IMR-90 (cell line): ENCODE measurements at regions not wholly inside any gene's neighbourhood (a gene's known extent, or its start where the extent isn't known, plus 50 kb on each side); places are given as distances from the start of the nearest gene placed in this dataset.

Experiments used
- ATAC-seq: fragments of 200-7000 bp; cut with Tn5 transposase; 2 replicates; pipeline ENCODE4 v1.9.1; 2020; ENCODE audit warnings: low read depth, mild to moderate bottlenecking, moderate library complexity
- BruUV-seq: library from RNA; stranded (reverse); fragments of 400-500 nt; replicated peaks from 2 replicates; lab custom pipeline; 2021; lab: Mats Ljungman, UMichigan
- CTCF ChIA-PET: fragments of 300-600 bp; formaldehyde crosslinking; extraction: SDS; loops from one replicate; lab custom pipeline; 2021; ENCODE audit warnings: antibody characterized with exemption; lab: Yijun Ruan, JAX
- POLR2A ChIA-PET: fragments of 300-600 bp; sonication (Branson Sonifier 250); formaldehyde crosslinking; loops from one replicate; lab custom pipeline; 2022; ENCODE audit warnings: antibody characterized with exemption; ENCODE audit not compliant: unreplicated experiment; lab: Charles Lee
- DNase-seq: peaks from one replicate; pipeline ENCODE4 v3.0.0; 2013
- H2AFZ ChIP-seq: replicated peaks from 2 replicates; pipeline ENCODE3; 2013; ENCODE audit warnings: low read length, mild to moderate bottlenecking; ENCODE audit not compliant: poor library complexity
- H2AK5ac ChIP-seq: 2 replicates; pipeline ENCODE4 v1.6.1; 2013; ENCODE audit warnings: low read depth, low read length, inconsistent platforms
- H2AK9ac ChIP-seq: replicated peaks from 2 replicates; pipeline ENCODE3; 2013; ENCODE audit warnings: mild to moderate bottlenecking, low read depth, low read length, moderate library complexity; ENCODE audit not compliant: poor library complexity
- H2BK120ac ChIP-seq: 2 replicates; pipeline ENCODE4 v1.6.1; 2013; ENCODE audit warnings: low read depth, low read length, inconsistent platforms
- H2BK15ac ChIP-seq: 3 replicates; pipeline ENCODE4 v1.6.1; 2013; ENCODE audit warnings: low read depth, low read length, inconsistent platforms
- H2BK20ac ChIP-seq: 2 replicates; pipeline ENCODE4 v1.6.1; 2013; ENCODE audit warnings: low read depth, mild to moderate bottlenecking, inconsistent platforms, low read length, moderate library complexity
- H2BK5ac ChIP-seq: 2 replicates; pipeline ENCODE4 v1.6.1; 2013; ENCODE audit warnings: mild to moderate bottlenecking, low read depth, low read length, inconsistent platforms; ENCODE audit not compliant: poor library complexity, severe bottlenecking
- H3K14ac ChIP-seq: replicated peaks from 2 replicates; pipeline ENCODE4 v1.6.1; 2013; ENCODE audit warnings: low read depth, low read length, inconsistent platforms
- H3K18ac ChIP-seq: 2 replicates; pipeline ENCODE4 v1.6.1; 2013; ENCODE audit warnings: low read depth, low read length, control low read depth
- H3K23ac ChIP-seq: 2 replicates; pipeline ENCODE4 v1.6.1; 2013; ENCODE audit warnings: low read depth, low read length, inconsistent platforms
- H3K27ac ChIP-seq: 2 replicates; pipeline ENCODE4 v1.5.1; 2013; ENCODE audit warnings: mild to moderate bottlenecking, control low read depth, low read length; ENCODE audit not compliant: insufficient read depth
- H3K27me3 ChIP-seq: 2 replicates; pipeline ENCODE4 v1.6.1; 2013; ENCODE audit warnings: low read length; ENCODE audit not compliant: control insufficient read depth, insufficient read depth
- H3K36me3 ChIP-seq: 2 replicates; pipeline ENCODE4 v1.6.1; 2013; ENCODE audit warnings: low read length, mixed read lengths; ENCODE audit not compliant: control insufficient read depth, insufficient read depth
- H3K4ac ChIP-seq: 2 replicates; pipeline ENCODE4 v1.6.1; 2013; ENCODE audit warnings: low read depth, low read length, inconsistent platforms
- H3K4me1 ChIP-seq: 2 replicates; pipeline ENCODE4 v1.6.1; 2013; ENCODE audit warnings: low read length, mixed read lengths; ENCODE audit not compliant: control insufficient read depth, insufficient read depth
- H3K4me2 ChIP-seq: 2 replicates; pipeline ENCODE4 v1.6.1; 2013; ENCODE audit warnings: low read depth, mild to moderate bottlenecking, control low read depth, low read length, moderate library complexity
- H3K4me3 ChIP-seq: 2 replicates; pipeline ENCODE4 v1.5.1; 2013; ENCODE audit warnings: low read depth, mild to moderate bottlenecking, control low read depth, low read length, moderate library complexity; ENCODE audit not compliant: insufficient read depth
- H3K56ac ChIP-seq: 2 replicates; pipeline ENCODE4 v1.6.1; 2013; ENCODE audit warnings: low read length, inconsistent platforms; ENCODE audit not compliant: insufficient read depth; ENCODE audit errors: extremely low read depth
- H3K79me1 ChIP-seq, 2 experiments: 2 replicates each; pipeline ENCODE4 v1.6.1; 2013; ENCODE audit warnings: low read length in 2 of 2, inconsistent platforms in 1 of 2, low read depth in 1 of 2
- H3K9ac ChIP-seq: 2 replicates; pipeline ENCODE4 v1.6.1; 2013; ENCODE audit warnings: low read depth, low read length, control low read depth
- H3K9me1 ChIP-seq: 2 replicates; pipeline ENCODE4 v1.6.1; 2013; ENCODE audit warnings: low read length, inconsistent platforms; ENCODE audit not compliant: insufficient read depth
- H3K9me3 ChIP-seq: 2 replicates; pipeline ENCODE4 v1.6.1; 2013; ENCODE audit warnings: low read length; ENCODE audit not compliant: control insufficient read depth, insufficient read depth
- H4K20me1 ChIP-seq: 2 replicates; pipeline ENCODE4 v1.6.1; 2013; ENCODE audit warnings: low read length, inconsistent platforms; ENCODE audit not compliant: insufficient read depth
- H4K5ac ChIP-seq: 2 replicates; pipeline ENCODE4 v1.6.1; 2013; ENCODE audit warnings: mild to moderate bottlenecking, low read depth, low read length, control low read depth
- H4K8ac ChIP-seq, 2 experiments: 2 replicates each; pipeline ENCODE4 v1.6.1; 2013; ENCODE audit warnings: low read depth in 2 of 2, low read length in 2 of 2, control low read depth in 1 of 2, inconsistent platforms in 1 of 2
- H4K91ac ChIP-seq: 2 replicates; pipeline ENCODE4 v1.6.1; 2013; ENCODE audit warnings: low read depth, low read length, inconsistent platforms; ENCODE audit not compliant: insufficient read depth
- FOS ChIP-seq: fragments of 150-350 bp; IDR thresholded peaks from 2 replicates; pipeline ENCODE4 v1.6.1; 2016; ENCODE audit warnings: low read depth, low read length
- MAFK ChIP-seq: IDR thresholded peaks from 2 replicates; pipeline ENCODE4 v1.6.1; 2012; ENCODE audit warnings: low read depth, low read length, improper control_type of control experiment
- MAZ ChIP-seq: IDR thresholded peaks from 2 replicates; pipeline ENCODE4 v1.6.1; 2012; ENCODE audit warnings: low read depth, mild to moderate bottlenecking, low read length, improper control_type of control experiment, moderate library complexity, borderline replicate concordance
- MXI1 ChIP-seq: IDR thresholded peaks from 2 replicates; pipeline ENCODE4 v1.6.1; 2012; ENCODE audit warnings: low read depth, mild to moderate bottlenecking, low read length, moderate library complexity, borderline replicate concordance
- RAD21 ChIP-seq: IDR thresholded peaks from 2 replicates; pipeline ENCODE4 v1.6.1; 2012; ENCODE audit warnings: low read length, improper control_type of control experiment
- RCOR1 ChIP-seq: IDR thresholded peaks from 2 replicates; pipeline ENCODE4 v1.6.1; 2012; ENCODE audit warnings: mild to moderate bottlenecking, low read length, improper control_type of control experiment; ENCODE audit not compliant: insufficient replicate concordance
- RFX5 ChIP-seq: IDR thresholded peaks from 2 replicates; pipeline ENCODE4 v1.8.0; 2012; ENCODE audit warnings: low read depth, mild to moderate bottlenecking, low read length, moderate library complexity
- USF2 ChIP-seq: fragments of 150-350 bp; IDR thresholded peaks from 2 replicates; pipeline ENCODE4 v1.6.1; 2017; ENCODE audit warnings: mild to moderate bottlenecking, antibody characterized with exemption, low read length, low read depth
- WGBS, 2 experiments: methylation state at CpG; one replicate each; pipeline versions ENCODE4 v1.1.5 to v1.1.7; 2013; ENCODE audit warnings: missing lambda C conversion rate in 2 of 2; ENCODE audit not compliant: insufficient read length in 1 of 2; ENCODE audit errors: extremely low coverage in 2 of 2; 5-methylcytosine and 5-hydroxymethylcytosine counted together
- dilution Hi-C: fragments of 300-500 bp; cut with HindIII; formaldehyde crosslinking; loops from one replicate; pipeline ENCODE4 v1.14.3; 2018; ENCODE audit warnings: low sequenced_read_pairs; ENCODE audit not compliant: unreplicated experiment
- in situ Hi-C: fragments of 300-500 bp; cut with MboI; formaldehyde crosslinking; loops from 3 replicates; pipeline ENCODE4 v1.14.3; 2019; ENCODE audit warnings: low sequenced_read_pairs, inconsistent platforms, mixed read lengths
- intact Hi-C: fragments of 100-400 bp; cut with micrococcal nuclease; formaldehyde crosslinking; loops from 2 replicates; pipeline ENCODE4 v1.10.0; 2022

DNA sequence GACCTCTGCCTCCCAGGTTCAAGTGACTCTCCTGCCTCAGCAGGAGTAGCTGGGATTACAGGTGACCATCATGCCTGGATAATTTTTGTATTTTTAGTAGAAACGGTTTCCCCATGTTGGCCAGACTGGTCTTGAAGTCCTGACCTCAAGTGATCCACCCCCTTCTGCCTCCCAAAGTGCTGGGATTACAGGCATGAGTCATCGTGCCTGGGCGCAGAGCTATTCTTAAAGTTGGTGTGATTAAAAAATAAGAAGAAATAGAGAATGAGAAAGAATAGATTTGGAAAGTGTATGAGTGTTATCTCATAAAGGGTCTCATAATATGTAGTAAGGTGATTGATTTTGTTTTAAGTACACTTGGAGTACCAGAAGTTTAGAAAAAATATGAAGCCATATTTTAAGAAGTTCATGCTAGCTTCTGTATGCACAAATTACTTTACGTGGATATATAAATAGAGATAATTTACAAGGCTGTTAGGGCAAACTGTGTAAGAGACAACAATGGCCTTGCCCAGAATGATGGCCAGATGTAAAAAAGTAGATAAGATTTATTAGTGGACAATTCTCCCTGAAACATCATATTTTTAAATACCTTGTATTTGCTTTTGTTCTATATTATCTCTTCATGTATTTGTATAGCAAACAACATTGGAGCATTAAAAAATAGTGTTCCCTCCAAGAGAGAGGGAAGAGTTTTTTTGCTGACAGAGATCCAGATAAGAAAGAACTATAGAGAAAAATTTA, 1108.5 kb downstream of the SLC16A7 start:
- Histone ChIP-seq H3K4ac (no peak overlapping the region), H3K36me3 (no peaks in the 10 kb centered on the region), H3K27me3 (no peaks in the 10 kb centered on the region), H2AK5ac (no peak overlapping the region), H3K23ac (no peak overlapping the region), H2BK5ac (no peak overlapping the region), H4K8ac (no peak overlapping the region), H3K14ac (no peak overlapping the region), H3K4me3 (no peak overlapping the region), H3K9me3 (no peaks in the 10 kb centered on the region), H3K18ac (no peak overlapping the region), H3K79me1 (no peaks in the 10 kb centered on the region), H3K9ac (no peak overlapping the region), H3K27ac (no peak overlapping the region), H4K20me1 (no peaks in the 10 kb centered on the region), H3K4me2 (no peak overlapping the region), H2BK120ac (no peak overlapping the region), H3K4me1 (no peaks in the 10 kb centered on the region), H3K9me1 (no peaks in the 10 kb centered on the region), H4K91ac (no peak overlapping the region), H2AFZ (no peak overlapping the region), H3K56ac (no peak overlapping the region), H4K5ac (no peak overlapping the region), H2BK15ac (no peak overlapping the region), H2BK20ac (no peak overlapping the region), H2AK9ac (no peak overlapping the region)
- ATAC-seq = no peak
- dilution Hi-C loops = no loop called here
- ChIA-PET POLR2A (no interaction called here), CTCF (no interaction called here)
- no peak for DNase-seq
- TF ChIP-seq RFX5 (no peak), MAFK (no peak), RAD21 (no peak), MXI1 (no peak), RCOR1 (no peak), MAZ (no peak), FOS (no peak), USF2 (no peak)
- WGBS, 2 experiments = no CpG with 5 or more reads among the region's 4 CpGs
- BruUV-seq = no TSS peak
- intact Hi-C loops = no loop called here
- in situ Hi-C loops = no loop called here
